GM12878 (cell line): ENCODE measurements at regions not wholly inside any gene's neighbourhood (a gene's known extent, or its start where the extent isn't known, plus 50 kb on each side); places are given as distances from the start of the nearest gene placed in this dataset.

Source experiments
- ATAC-seq: fragments of 200-7000 bp; cut with Tn5 transposase; 3 replicates; pipeline ENCODE4 v1.9.1; 2020; ENCODE audit warnings: mild to moderate bottlenecking, moderate library complexity
- BruUV-seq: library from RNA; stranded (reverse); fragments of 400-500 nt; replicated peaks from 2 replicates; lab custom pipeline; 2021; lab: Mats Ljungman, UMichigan
- CTCF ChIA-PET: fragments of 300-600 bp; sonication (Branson Sonifier 250); formaldehyde crosslinking; extraction: SDS; loops from one replicate; lab custom pipeline; 2021; ENCODE audit warnings: inconsistent platforms; lab: Yijun Ruan, JAX
- POLR2A ChIA-PET: fragments of 350-600 bp; formaldehyde crosslinking; extraction: SDS; loops from one replicate; lab custom pipeline; 2021; ENCODE audit warnings: inconsistent platforms; lab: Charles Lee
- RAD21 ChIA-PET: fragments of 300-600 bp; sonication (Branson Sonifier 250); formaldehyde crosslinking; loops from one replicate; lab custom pipeline; 2023; ENCODE audit warnings: antibody characterized with exemption; ENCODE audit not compliant: unreplicated experiment; lab: Charles Lee
- SMC1A ChIA-PET: fragments of 300-600 bp; sonication (Branson Sonifier 250); formaldehyde crosslinking; loops from one replicate; lab custom pipeline; 2023; ENCODE audit not compliant: unreplicated experiment, uncharacterized antibody; lab: Charles Lee
- DNase-seq: peaks from one replicate; pipeline ENCODE4 v3.0.0-alpha.2; 2011; ENCODE audit warnings: low read depth, low spot score
- FAIRE-seq: peaks from 3 replicates; lab custom pipeline; 2011; peaks lifted over from hg19 to GRCh38; lab: Jason Lieb, UNC
- H2AFZ ChIP-seq: 2 replicates; pipeline ENCODE4 v1.6.0; 2011; ENCODE audit warnings: low read depth, low read length, control low read depth; ENCODE audit not compliant: control insufficient read depth
- H3K27ac ChIP-seq: 2 replicates; pipeline ENCODE4 v1.5.1; 2011; ENCODE audit warnings: control low read depth; ENCODE audit not compliant: control insufficient read depth, insufficient read depth
- H3K27me3 ChIP-seq, 2 experiments: replicated peaks in 1 of 2; 2 replicates each; pipeline versions ENCODE4 v1.6.0 to v1.6.1; 2011; ENCODE audit warnings: low read length in 1 of 2; ENCODE audit not compliant: control insufficient read depth in 2 of 2, insufficient read depth in 2 of 2
- H3K36me3 ChIP-seq, 2 experiments: 2 replicates each; pipeline ENCODE4 v1.5.1; 2011; ENCODE audit warnings: low read length in 1 of 2; ENCODE audit not compliant: control insufficient read depth in 2 of 2, insufficient read depth in 2 of 2
- H3K4me1 ChIP-seq: 2 replicates; pipeline ENCODE4 v1.6.1; 2011; ENCODE audit warnings: mild to moderate bottlenecking, low read length, moderate library complexity, mixed read lengths; ENCODE audit not compliant: control insufficient read depth, insufficient read depth
- H3K4me2 ChIP-seq: 2 replicates; pipeline ENCODE4 v1.6.0; 2011; ENCODE audit warnings: control low read depth; ENCODE audit not compliant: control insufficient read depth, insufficient read depth
- H3K4me3 ChIP-seq: fragments of 200-600 bp; sonication (generic); 2 replicates; pipeline ENCODE4 v1.5.1; 2016
- H3K79me2 ChIP-seq: 2 replicates; pipeline ENCODE4 v1.6.0; 2011; ENCODE audit warnings: low read length; ENCODE audit not compliant: control insufficient read depth, insufficient read depth
- H3K9ac ChIP-seq: 2 replicates; pipeline ENCODE4 v1.8.0; 2011; ENCODE audit warnings: low read length, control low read depth, mixed read lengths; ENCODE audit not compliant: control insufficient read depth, insufficient read depth
- H3K9me3 ChIP-seq: replicated peaks from 3 replicates; pipeline ENCODE4 v1.5.1; 2011; ENCODE audit warnings: mild to moderate bottlenecking, low read length; ENCODE audit not compliant: control insufficient read depth, insufficient read depth
- H4K20me1 ChIP-seq: 2 replicates; pipeline ENCODE4 v1.6.0; 2011; ENCODE audit not compliant: control insufficient read depth, insufficient read depth
- EGR1 ChIP-seq, 2 experiments: IDR thresholded peaks; 1 replicate in 1 of 2; 2 replicates in 1 of 2; pipeline ENCODE4 v1.6.1; 2011 to 2012; ENCODE audit warnings: low read depth in 2 of 2, low read length in 2 of 2, borderline replicate concordance in 1 of 2, mild to moderate bottlenecking in 1 of 2, moderate library complexity in 1 of 2
- HCFC1 ChIP-seq: fragments of 150-350 bp; IDR thresholded peaks from 2 replicates; pipeline ENCODE4 v1.6.1; 2014; ENCODE audit warnings: low read length
- IKZF1 ChIP-seq: fragments of 450-650 bp; conservative IDR thresholded peaks from 2 replicates; pipeline ENCODE4 v1.6.1; 2017; ENCODE audit warnings: antibody characterized with exemption, mild to moderate bottlenecking
- KAT2A ChIP-seq: conservative IDR thresholded peaks from 2 replicates; pipeline ENCODE4 v1.6.1; 2011; ENCODE audit warnings: low read depth, low read length; ENCODE audit not compliant: control insufficient read depth
- SMAD1 ChIP-seq: fragments of 450-650 bp; IDR thresholded peaks from 2 replicates; pipeline ENCODE4 v1.6.1; 2018; ENCODE audit warnings: mild to moderate bottlenecking, low read depth; ENCODE audit not compliant: partially characterized antibody
- SMC3 ChIP-seq: IDR thresholded peaks from 2 replicates; pipeline ENCODE4 v1.6.1; 2011; ENCODE audit warnings: low read length, improper control_type of control experiment, borderline replicate concordance
- SREBF2 ChIP-seq: IDR thresholded peaks from 2 replicates; pipeline ENCODE4 v1.6.1; 2012; ENCODE audit warnings: mild to moderate bottlenecking, low read length
- TARDBP ChIP-seq: IDR thresholded peaks from 2 replicates; pipeline ENCODE4 v1.6.1; 2016; ENCODE audit warnings: borderline replicate concordance
- ZNF622 ChIP-seq: fragments of 450-650 bp; IDR thresholded peaks from 2 replicates; pipeline ENCODE4 v1.6.1; 2017; ENCODE audit warnings: mild to moderate bottlenecking, inconsistent platforms
- WGBS: methylation state at CpG from one replicate; pipeline ENCODE4 v1.1.6; 2016; ENCODE audit warnings: low lambda C conversion rate; ENCODE audit not compliant: insufficient replicate concordance, insufficient coverage; ENCODE audit errors: missing lambda C conversion rate; 5-methylcytosine and 5-hydroxymethylcytosine counted together
- in situ Hi-C: fragments of 300-500 bp; cut with MboI; formaldehyde crosslinking; loops from 9 replicates; pipeline ENCODE4 v1.14.3; 2018; ENCODE audit warnings: mixed read lengths
- intact Hi-C: fragments of 100-400 bp; cut with micrococcal nuclease; formaldehyde crosslinking; loops from one replicate; pipeline ENCODE4 v1.14.2; 2022; ENCODE audit not compliant: unreplicated experiment
- TF ChIP-seq, protein P1 (sequence below): fragments of 150-350 bp; IDR thresholded peaks from 2 replicates; pipeline ENCODE4 v1.6.1; 2016; ENCODE audit warnings: low read depth, low read length
- TF ChIP-seq, protein P2 (sequence below): fragments of 450-650 bp; IDR thresholded peaks from 2 replicates; pipeline ENCODE4 v1.6.1; 2018; ENCODE audit warnings: mild to moderate bottlenecking, low read depth, moderate library complexity; ENCODE audit not compliant: partially characterized antibody
- TF ChIP-seq, protein P3 (sequence below): fragments of 450-650 bp; IDR thresholded peaks from 2 replicates; pipeline ENCODE4 v1.6.1; 2017; ENCODE audit warnings: mild to moderate bottlenecking, moderate library complexity

DNA sequence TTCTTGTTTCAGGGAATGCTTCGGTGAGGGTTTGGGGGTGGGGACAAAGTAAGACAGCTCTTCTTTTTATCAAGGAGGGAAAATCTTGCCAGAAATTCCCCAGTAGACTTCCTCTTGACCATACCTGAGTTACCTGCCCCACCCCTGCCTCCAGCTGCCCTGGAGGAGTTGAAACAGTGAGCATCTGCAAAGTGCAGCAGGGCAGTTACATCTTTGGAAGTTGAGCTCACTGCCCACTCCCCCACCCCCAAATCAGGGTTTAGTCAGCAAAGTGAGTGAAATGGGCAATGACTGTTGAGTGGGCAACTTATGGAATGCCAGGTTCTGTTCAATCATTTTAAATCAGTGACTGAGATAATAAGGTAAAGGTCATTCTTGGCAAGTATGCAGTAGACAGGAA is 98.8 kb downstream of the BANF2 start:
- no peaks in the 10 kb centered on the region for H3K27me3 ChIP-seq
- no peaks in the 10 kb centered on the region; the same call in 1 of the 3 replicates for H3K9me3 ChIP-seq
- H3K27ac ChIP-seq, result no peak overlapping the region
- RAD21 ChIA-PET, result no interaction called here
- intact Hi-C loops (no loop called here), in situ Hi-C loops (no loop called here)
- no TSS peak for BruUV-seq
- SMC1A ChIA-PET, result interaction anchor here (1.2 kb wide), 1 partner anchor 99 kb away, joined by 3 read pairs; no protein-coding TSS in a partner anchor
- H3K4me3 ChIP-seq, result no peak overlapping the region
- no peaks in the 10 kb centered on the region for H3K36me3 ChIP-seq
- 45% methylated on average over 1 of the region's 1 CpG for WGBS
- no peak overlapping the region for H3K9ac ChIP-seq
- ATAC-seq, result no peak
- CTCF ChIA-PET, result no interaction called here
- no peaks in the 10 kb centered on the region; the same call in 1 of the 2 replicates for H4K20me1 ChIP-seq
- no peak for DNase-seq
- POLR2A ChIA-PET, result no interaction called here
- FAIRE-seq, result no peak
- TF ChIP-seq KAT2A, result no peak
- TF ChIP-seq EGR1 (IDR thresholded peaks at IDR 0.05; ENCODE audit: borderline replicate concordance in 1 of 2, low read depth in 2 of 2, low read length in 2 of 2), result no peak
- no peak for TF ChIP-seq IKZF1
- TF ChIP-seq SMC3, result no peak
- TF ChIP-seq, protein P1, sequence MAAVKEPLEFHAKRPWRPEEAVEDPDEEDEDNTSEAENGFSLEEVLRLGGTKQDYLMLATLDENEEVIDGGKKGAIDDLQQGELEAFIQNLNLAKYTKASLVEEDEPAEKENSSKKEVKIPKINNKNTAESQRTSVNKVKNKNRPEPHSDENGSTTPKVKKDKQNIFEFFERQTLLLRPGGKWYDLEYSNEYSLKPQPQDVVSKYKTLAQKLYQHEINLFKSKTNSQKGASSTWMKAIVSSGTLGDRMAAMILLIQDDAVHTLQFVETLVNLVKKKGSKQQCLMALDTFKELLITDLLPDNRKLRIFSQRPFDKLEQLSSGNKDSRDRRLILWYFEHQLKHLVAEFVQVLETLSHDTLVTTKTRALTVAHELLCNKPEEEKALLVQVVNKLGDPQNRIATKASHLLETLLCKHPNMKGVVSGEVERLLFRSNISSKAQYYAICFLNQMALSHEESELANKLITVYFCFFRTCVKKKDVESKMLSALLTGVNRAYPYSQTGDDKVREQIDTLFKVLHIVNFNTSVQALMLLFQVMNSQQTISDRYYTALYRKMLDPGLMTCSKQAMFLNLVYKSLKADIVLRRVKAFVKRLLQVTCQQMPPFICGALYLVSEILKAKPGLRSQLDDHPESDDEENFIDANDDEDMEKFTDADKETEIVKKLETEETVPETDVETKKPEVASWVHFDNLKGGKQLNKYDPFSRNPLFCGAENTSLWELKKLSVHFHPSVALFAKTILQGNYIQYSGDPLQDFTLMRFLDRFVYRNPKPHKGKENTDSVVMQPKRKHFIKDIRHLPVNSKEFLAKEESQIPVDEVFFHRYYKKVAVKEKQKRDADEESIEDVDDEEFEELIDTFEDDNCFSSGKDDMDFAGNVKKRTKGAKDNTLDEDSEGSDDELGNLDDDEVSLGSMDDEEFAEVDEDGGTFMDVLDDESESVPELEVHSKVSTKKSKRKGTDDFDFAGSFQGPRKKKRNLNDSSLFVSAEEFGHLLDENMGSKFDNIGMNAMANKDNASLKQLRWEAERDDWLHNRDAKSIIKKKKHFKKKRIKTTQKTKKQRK, result no peak
- TF ChIP-seq, protein P2, sequence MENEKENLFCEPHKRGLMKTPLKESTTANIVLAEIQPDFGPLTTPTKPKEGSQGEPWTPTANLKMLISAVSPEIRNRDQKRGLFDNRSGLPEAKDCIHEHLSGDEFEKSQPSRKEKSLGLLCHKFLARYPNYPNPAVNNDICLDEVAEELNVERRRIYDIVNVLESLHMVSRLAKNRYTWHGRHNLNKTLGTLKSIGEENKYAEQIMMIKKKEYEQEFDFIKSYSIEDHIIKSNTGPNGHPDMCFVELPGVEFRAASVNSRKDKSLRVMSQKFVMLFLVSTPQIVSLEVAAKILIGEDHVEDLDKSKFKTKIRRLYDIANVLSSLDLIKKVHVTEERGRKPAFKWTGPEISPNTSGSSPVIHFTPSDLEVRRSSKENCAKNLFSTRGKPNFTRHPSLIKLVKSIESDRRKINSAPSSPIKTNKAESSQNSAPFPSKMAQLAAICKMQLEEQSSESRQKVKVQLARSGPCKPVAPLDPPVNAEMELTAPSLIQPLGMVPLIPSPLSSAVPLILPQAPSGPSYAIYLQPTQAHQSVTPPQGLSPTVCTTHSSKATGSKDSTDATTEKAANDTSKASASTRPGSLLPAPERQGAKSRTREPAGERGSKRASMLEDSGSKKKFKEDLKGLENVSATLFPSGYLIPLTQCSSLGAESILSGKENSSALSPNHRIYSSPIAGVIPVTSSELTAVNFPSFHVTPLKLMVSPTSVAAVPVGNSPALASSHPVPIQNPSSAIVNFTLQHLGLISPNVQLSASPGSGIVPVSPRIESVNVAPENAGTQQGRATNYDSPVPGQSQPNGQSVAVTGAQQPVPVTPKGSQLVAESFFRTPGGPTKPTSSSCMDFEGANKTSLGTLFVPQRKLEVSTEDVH, result no peak
- no peak for TF ChIP-seq TARDBP
- no peak for TF ChIP-seq SREBF2
- no peak for TF ChIP-seq ZNF622
- TF ChIP-seq, protein P3, sequence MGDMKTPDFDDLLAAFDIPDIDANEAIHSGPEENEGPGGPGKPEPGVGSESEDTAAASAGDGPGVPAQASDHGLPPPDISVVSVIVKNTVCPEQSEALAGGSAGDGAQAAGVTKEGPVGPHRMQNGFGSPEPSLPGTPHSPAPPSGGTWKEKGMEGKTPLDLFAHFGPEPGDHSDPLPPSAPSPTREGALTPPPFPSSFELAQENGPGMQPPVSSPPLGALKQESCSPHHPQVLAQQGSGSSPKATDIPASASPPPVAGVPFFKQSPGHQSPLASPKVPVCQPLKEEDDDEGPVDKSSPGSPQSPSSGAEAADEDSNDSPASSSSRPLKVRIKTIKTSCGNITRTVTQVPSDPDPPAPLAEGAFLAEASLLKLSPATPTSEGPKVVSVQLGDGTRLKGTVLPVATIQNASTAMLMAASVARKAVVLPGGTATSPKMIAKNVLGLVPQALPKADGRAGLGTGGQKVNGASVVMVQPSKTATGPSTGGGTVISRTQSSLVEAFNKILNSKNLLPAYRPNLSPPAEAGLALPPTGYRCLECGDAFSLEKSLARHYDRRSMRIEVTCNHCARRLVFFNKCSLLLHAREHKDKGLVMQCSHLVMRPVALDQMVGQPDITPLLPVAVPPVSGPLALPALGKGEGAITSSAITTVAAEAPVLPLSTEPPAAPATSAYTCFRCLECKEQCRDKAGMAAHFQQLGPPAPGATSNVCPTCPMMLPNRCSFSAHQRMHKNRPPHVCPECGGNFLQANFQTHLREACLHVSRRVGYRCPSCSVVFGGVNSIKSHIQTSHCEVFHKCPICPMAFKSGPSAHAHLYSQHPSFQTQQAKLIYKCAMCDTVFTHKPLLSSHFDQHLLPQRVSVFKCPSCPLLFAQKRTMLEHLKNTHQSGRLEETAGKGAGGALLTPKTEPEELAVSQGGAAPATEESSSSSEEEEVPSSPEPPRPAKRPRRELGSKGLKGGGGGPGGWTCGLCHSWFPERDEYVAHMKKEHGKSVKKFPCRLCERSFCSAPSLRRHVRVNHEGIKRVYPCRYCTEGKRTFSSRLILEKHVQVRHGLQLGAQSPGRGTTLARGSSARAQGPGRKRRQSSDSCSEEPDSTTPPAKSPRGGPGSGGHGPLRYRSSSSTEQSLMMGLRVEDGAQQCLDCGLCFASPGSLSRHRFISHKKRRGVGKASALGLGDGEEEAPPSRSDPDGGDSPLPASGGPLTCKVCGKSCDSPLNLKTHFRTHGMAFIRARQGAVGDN, result no peak
- no peak for TF ChIP-seq HCFC1
- no peak for TF ChIP-seq SMAD1
- TF ChIP-seq, all 136 proteins: peak for 0
- no peak overlapping the region for H3K4me2 ChIP-seq
- H3K4me1 ChIP-seq, result no peaks in the 10 kb centered on the region
- H2AFZ ChIP-seq, result no peak overlapping the region
- no peaks in the 10 kb centered on the region for H3K79me2 ChIP-seq
